ENCODE measurements at regions not wholly inside any gene's neighbourhood (a gene's known extent, or its start where the extent isn't known, plus 50 kb on each side); places are given as distances from the start of the nearest gene placed in this dataset.

DNA sequence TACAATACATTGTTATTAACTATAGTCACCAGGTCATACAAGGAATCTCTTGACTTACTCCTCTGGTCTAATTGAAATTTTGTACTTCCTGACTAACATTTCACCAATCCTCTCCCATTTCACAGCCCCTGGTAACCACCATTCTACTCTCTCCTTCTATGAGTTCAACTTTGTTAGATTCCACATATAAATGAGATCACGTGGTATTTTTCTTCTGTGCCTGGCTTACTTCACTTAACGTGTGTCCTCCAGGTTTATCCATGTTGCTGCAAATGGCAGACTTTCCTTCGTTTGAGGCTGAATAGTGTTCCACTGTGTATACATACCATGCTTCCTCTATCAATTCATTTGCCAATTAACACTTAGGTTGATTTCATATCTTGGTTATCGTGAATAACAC is 128.5 kb downstream of the CHD9NB start (continued):
- TF ChIP-seq ZNF577 (CRISPR knock-in tag; IDR thresholded peaks at IDR 0.05; ENCODE audit: borderline replicate concordance, low read depth) (no peak), RBFOX2 (IDR thresholded peaks at IDR 0.05; ENCODE audit: low read depth, low read length) (no peak), PCBP2 (optimal IDR thresholded peaks at IDR 0.05; ENCODE audit: low read depth, low read length, poor library complexity, severe bottlenecking) (no peak), GATAD2A (CRISPR knock-in tag; IDR thresholded peaks at IDR 0.05) (no peak)
- TF ChIP-seq, protein P1, sequence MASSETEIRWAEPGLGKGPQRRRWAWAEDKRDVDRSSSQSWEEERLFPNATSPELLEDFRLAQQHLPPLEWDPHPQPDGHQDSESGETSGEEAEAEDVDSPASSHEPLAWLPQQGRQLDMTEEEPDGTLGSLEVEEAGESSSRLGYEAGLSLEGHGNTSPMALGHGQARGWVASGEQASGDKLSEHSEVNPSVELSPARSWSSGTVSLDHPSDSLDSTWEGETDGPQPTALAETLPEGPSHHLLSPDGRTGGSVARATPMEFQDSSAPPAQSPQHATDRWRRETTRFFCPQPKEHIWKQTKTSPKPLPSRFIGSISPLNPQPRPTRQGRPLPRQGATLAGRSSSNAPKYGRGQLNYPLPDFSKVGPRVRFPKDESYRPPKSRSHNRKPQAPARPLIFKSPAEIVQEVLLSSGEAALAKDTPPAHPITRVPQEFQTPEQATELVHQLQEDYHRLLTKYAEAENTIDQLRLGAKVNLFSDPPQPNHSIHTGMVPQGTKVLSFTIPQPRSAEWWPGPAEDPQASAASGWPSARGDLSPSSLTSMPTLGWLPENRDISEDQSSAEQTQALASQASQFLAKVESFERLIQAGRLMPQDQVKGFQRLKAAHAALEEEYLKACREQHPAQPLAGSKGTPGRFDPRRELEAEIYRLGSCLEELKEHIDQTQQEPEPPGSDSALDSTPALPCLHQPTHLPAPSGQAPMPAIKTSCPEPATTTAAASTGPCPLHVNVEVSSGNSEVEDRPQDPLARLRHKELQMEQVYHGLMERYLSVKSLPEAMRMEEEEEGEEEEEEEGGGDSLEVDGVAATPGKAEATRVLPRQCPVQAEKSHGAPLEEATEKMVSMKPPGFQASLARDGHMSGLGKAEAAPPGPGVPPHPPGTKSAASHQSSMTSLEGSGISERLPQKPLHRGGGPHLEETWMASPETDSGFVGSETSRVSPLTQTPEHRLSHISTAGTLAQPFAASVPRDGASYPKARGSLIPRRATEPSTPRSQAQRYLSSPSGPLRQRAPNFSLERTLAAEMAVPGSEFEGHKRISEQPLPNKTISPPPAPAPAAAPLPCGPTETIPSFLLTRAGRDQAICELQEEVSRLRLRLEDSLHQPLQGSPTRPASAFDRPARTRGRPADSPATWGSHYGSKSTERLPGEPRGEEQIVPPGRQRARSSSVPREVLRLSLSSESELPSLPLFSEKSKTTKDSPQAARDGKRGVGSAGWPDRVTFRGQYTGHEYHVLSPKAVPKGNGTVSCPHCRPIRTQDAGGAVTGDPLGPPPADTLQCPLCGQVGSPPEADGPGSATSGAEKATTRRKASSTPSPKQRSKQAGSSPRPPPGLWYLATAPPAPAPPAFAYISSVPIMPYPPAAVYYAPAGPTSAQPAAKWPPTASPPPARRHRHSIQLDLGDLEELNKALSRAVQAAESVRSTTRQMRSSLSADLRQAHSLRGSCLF (CRISPR knock-in tag; IDR thresholded peaks at IDR 0.05; ENCODE audit: borderline replicate concordance) = no peak
- TF ChIP-seq, protein P2, sequence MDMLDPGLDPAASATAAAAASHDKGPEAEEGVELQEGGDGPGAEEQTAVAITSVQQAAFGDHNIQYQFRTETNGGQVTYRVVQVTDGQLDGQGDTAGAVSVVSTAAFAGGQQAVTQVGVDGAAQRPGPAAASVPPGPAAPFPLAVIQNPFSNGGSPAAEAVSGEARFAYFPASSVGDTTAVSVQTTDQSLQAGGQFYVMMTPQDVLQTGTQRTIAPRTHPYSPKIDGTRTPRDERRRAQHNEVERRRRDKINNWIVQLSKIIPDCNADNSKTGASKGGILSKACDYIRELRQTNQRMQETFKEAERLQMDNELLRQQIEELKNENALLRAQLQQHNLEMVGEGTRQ (IDR thresholded peaks at IDR 0.05; ENCODE audit: low read depth, low read length) = 0 out of 2 replicates have a peak, but pooled peaks have one; percentile 33
- TF ChIP-seq, protein P2 (CRISPR knock-in tag; IDR thresholded peaks at IDR 0.05; ENCODE audit: borderline replicate concordance) = no peak
